GM19372 (cell line): ENCODE measurements at regions not wholly inside any gene's neighbourhood (a gene's known extent, or its start where the extent isn't known, plus 50 kb on each side); places are given as distances from the start of the nearest gene placed in this dataset.
"Not testable (repeated sequence)": the region's sequence is repeated elsewhere in the genome, so short reads cannot be mapped to it uniquely, and the experiment has no call there.

Experiments used
- ATAC-seq: cut with Tn5 transposase; IDR thresholded peaks from one replicate; pipeline ENCODE4 v1.9.1; 2021; ENCODE audit warnings: mild to moderate bottlenecking, low read depth, moderate library complexity; ENCODE audit not compliant: unreplicated experiment

- ATAC-seq: no peak
Observed at GRCh38 chr6:126723541-126724170, 383.7 kb downstream of the CENPW start.

- ATAC-seq: no peak
Observed at GRCh38 chr6:126724821-126725220, 384.9 kb downstream of the CENPW start.

GRCh38 chr6:126726454-126726853 lies 386.5 kb downstream of the CENPW start:
- not testable (repeated sequence) for ATAC-seq

- no peak for ATAC-seq
Observed at GRCh38 chr6:126738146-126738545, 380.3 kb upstream of the RSPO3 start.

GRCh38 chr6:126738641-126739040 lies 379.8 kb upstream of the RSPO3 start:
- ATAC-seq: no peak

GRCh38 chr6:126743076-126743475 lies 375.4 kb upstream of the RSPO3 start:
- ATAC-seq: no peak

GRCh38 chr6:126747728-126748540 lies 370.5 kb upstream of the RSPO3 start:
- ATAC-seq: no peak

- ATAC-seq: no peak
Observed at GRCh38 chr6:126753606-126754005, 364.9 kb upstream of the RSPO3 start.

GRCh38 chr6:126761854-126762253 lies 356.6 kb upstream of the RSPO3 start:
- ATAC-seq: no peak

GRCh38 chr6:126764104-126764503 lies 354.4 kb upstream of the RSPO3 start:
- ATAC-seq: no peak

- ATAC-seq: no peak
Observed at GRCh38 chr6:126764671-126765070, 353.8 kb upstream of the RSPO3 start.

- no peak for ATAC-seq
Observed at GRCh38 chr6:126766820-126767219, 351.7 kb upstream of the RSPO3 start.

GRCh38 chr6:126767711-126768110 lies 350.8 kb upstream of the RSPO3 start:
- ATAC-seq: no peak

- no peak for ATAC-seq
Observed at GRCh38 chr6:126770176-126770575, 348.3 kb upstream of the RSPO3 start.

- no peak for ATAC-seq
Observed at GRCh38 chr6:126773112-126773805, 345.2 kb upstream of the RSPO3 start.

- ATAC-seq: no peak
Observed at GRCh38 chr6:126779331-126779730, 339.1 kb upstream of the RSPO3 start.

- no peak for ATAC-seq
Observed at GRCh38 chr6:126781582-126781981, 336.9 kb upstream of the RSPO3 start.

- ATAC-seq: no peak
Observed at GRCh38 chr6:126784161-126784790, 334.2 kb upstream of the RSPO3 start.

- ATAC-seq: no peak
Observed at GRCh38 chr6:126786262-126786661, 332.2 kb upstream of the RSPO3 start.

- ATAC-seq: no peak
Observed at GRCh38 chr6:126787635-126788034, 330.8 kb upstream of the RSPO3 start.

GRCh38 chr6:126788861-126789365 lies 329.6 kb upstream of the RSPO3 start:
- ATAC-seq: no peak
